IMR-90 (cell line): ENCODE measurements at regions not wholly inside any gene's neighbourhood (a gene's known extent, or its start where the extent isn't known, plus 50 kb on each side); places are given as distances from the start of the nearest gene placed in this dataset.

Source experiments
- ATAC-seq: fragments of 200-7000 bp; cut with Tn5 transposase; 2 replicates; pipeline ENCODE4 v1.9.1; 2020; ENCODE audit warnings: low read depth, mild to moderate bottlenecking, moderate library complexity
- BruUV-seq: library from RNA; stranded (reverse); fragments of 400-500 nt; replicated peaks from 2 replicates; lab custom pipeline; 2021; lab: Mats Ljungman, UMichigan
- CTCF ChIA-PET: fragments of 300-600 bp; formaldehyde crosslinking; extraction: SDS; loops from one replicate; lab custom pipeline; 2021; ENCODE audit warnings: antibody characterized with exemption; lab: Yijun Ruan, JAX
- POLR2A ChIA-PET: fragments of 300-600 bp; sonication (Branson Sonifier 250); formaldehyde crosslinking; loops from one replicate; lab custom pipeline; 2022; ENCODE audit warnings: antibody characterized with exemption; ENCODE audit not compliant: unreplicated experiment; lab: Charles Lee
- DNase-seq: peaks from one replicate; pipeline ENCODE4 v3.0.0; 2013
- H2AFZ ChIP-seq: replicated peaks from 2 replicates; pipeline ENCODE3; 2013; ENCODE audit warnings: low read length, mild to moderate bottlenecking; ENCODE audit not compliant: poor library complexity
- H2AK5ac ChIP-seq: 2 replicates; pipeline ENCODE4 v1.6.1; 2013; ENCODE audit warnings: low read depth, low read length, inconsistent platforms
- H2AK9ac ChIP-seq: replicated peaks from 2 replicates; pipeline ENCODE3; 2013; ENCODE audit warnings: mild to moderate bottlenecking, low read depth, low read length, moderate library complexity; ENCODE audit not compliant: poor library complexity
- H2BK120ac ChIP-seq: 2 replicates; pipeline ENCODE4 v1.6.1; 2013; ENCODE audit warnings: low read depth, low read length, inconsistent platforms
- H2BK15ac ChIP-seq: 3 replicates; pipeline ENCODE4 v1.6.1; 2013; ENCODE audit warnings: low read depth, low read length, inconsistent platforms
- H2BK20ac ChIP-seq: 2 replicates; pipeline ENCODE4 v1.6.1; 2013; ENCODE audit warnings: low read depth, mild to moderate bottlenecking, inconsistent platforms, low read length, moderate library complexity
- H2BK5ac ChIP-seq: 2 replicates; pipeline ENCODE4 v1.6.1; 2013; ENCODE audit warnings: mild to moderate bottlenecking, low read depth, low read length, inconsistent platforms; ENCODE audit not compliant: poor library complexity, severe bottlenecking
- H3K14ac ChIP-seq: replicated peaks from 2 replicates; pipeline ENCODE4 v1.6.1; 2013; ENCODE audit warnings: low read depth, low read length, inconsistent platforms
- H3K18ac ChIP-seq: 2 replicates; pipeline ENCODE4 v1.6.1; 2013; ENCODE audit warnings: low read depth, low read length, control low read depth
- H3K23ac ChIP-seq: 2 replicates; pipeline ENCODE4 v1.6.1; 2013; ENCODE audit warnings: low read depth, low read length, inconsistent platforms
- H3K27ac ChIP-seq: 2 replicates; pipeline ENCODE4 v1.5.1; 2013; ENCODE audit warnings: mild to moderate bottlenecking, control low read depth, low read length; ENCODE audit not compliant: insufficient read depth
- H3K27me3 ChIP-seq: 2 replicates; pipeline ENCODE4 v1.6.1; 2013; ENCODE audit warnings: low read length; ENCODE audit not compliant: control insufficient read depth, insufficient read depth
- H3K36me3 ChIP-seq: 2 replicates; pipeline ENCODE4 v1.6.1; 2013; ENCODE audit warnings: low read length, mixed read lengths; ENCODE audit not compliant: control insufficient read depth, insufficient read depth
- H3K4ac ChIP-seq: 2 replicates; pipeline ENCODE4 v1.6.1; 2013; ENCODE audit warnings: low read depth, low read length, inconsistent platforms
- H3K4me1 ChIP-seq: 2 replicates; pipeline ENCODE4 v1.6.1; 2013; ENCODE audit warnings: low read length, mixed read lengths; ENCODE audit not compliant: control insufficient read depth, insufficient read depth
- H3K4me2 ChIP-seq: 2 replicates; pipeline ENCODE4 v1.6.1; 2013; ENCODE audit warnings: low read depth, mild to moderate bottlenecking, control low read depth, low read length, moderate library complexity
- H3K4me3 ChIP-seq: 2 replicates; pipeline ENCODE4 v1.5.1; 2013; ENCODE audit warnings: low read depth, mild to moderate bottlenecking, control low read depth, low read length, moderate library complexity; ENCODE audit not compliant: insufficient read depth
- H3K56ac ChIP-seq: 2 replicates; pipeline ENCODE4 v1.6.1; 2013; ENCODE audit warnings: low read length, inconsistent platforms; ENCODE audit not compliant: insufficient read depth; ENCODE audit errors: extremely low read depth
- H3K79me1 ChIP-seq, 2 experiments: 2 replicates each; pipeline ENCODE4 v1.6.1; 2013; ENCODE audit warnings: low read length in 2 of 2, inconsistent platforms in 1 of 2, low read depth in 1 of 2
- H3K9ac ChIP-seq: 2 replicates; pipeline ENCODE4 v1.6.1; 2013; ENCODE audit warnings: low read depth, low read length, control low read depth
- H3K9me1 ChIP-seq: 2 replicates; pipeline ENCODE4 v1.6.1; 2013; ENCODE audit warnings: low read length, inconsistent platforms; ENCODE audit not compliant: insufficient read depth
- H3K9me3 ChIP-seq: 2 replicates; pipeline ENCODE4 v1.6.1; 2013; ENCODE audit warnings: low read length; ENCODE audit not compliant: control insufficient read depth, insufficient read depth
- H4K20me1 ChIP-seq: 2 replicates; pipeline ENCODE4 v1.6.1; 2013; ENCODE audit warnings: low read length, inconsistent platforms; ENCODE audit not compliant: insufficient read depth
- H4K5ac ChIP-seq: 2 replicates; pipeline ENCODE4 v1.6.1; 2013; ENCODE audit warnings: mild to moderate bottlenecking, low read depth, low read length, control low read depth
- H4K8ac ChIP-seq, 2 experiments: 2 replicates each; pipeline ENCODE4 v1.6.1; 2013; ENCODE audit warnings: low read depth in 2 of 2, low read length in 2 of 2, control low read depth in 1 of 2, inconsistent platforms in 1 of 2
- H4K91ac ChIP-seq: 2 replicates; pipeline ENCODE4 v1.6.1; 2013; ENCODE audit warnings: low read depth, low read length, inconsistent platforms; ENCODE audit not compliant: insufficient read depth
- BHLHE40 ChIP-seq: fragments of 150-350 bp; IDR thresholded peaks from 2 replicates; pipeline ENCODE4 v1.6.1; 2016; ENCODE audit warnings: mild to moderate bottlenecking, low read depth, low read length
- CEBPB ChIP-seq: IDR thresholded peaks from 2 replicates; pipeline ENCODE4 v1.6.1; 2012; ENCODE audit warnings: low read depth, low read length, improper control_type of control experiment
- CHD1 ChIP-seq: IDR thresholded peaks from 2 replicates; pipeline ENCODE4 v1.6.1; 2012; ENCODE audit warnings: low read depth, low read length, improper control_type of control experiment
- CTCF ChIP-seq: conservative IDR thresholded peaks from 2 replicates; pipeline ENCODE4 v1.5.1; 2012; ENCODE audit warnings: mild to moderate bottlenecking, low read depth, low read length, improper control_type of control experiment
- ELK1 ChIP-seq: fragments of 150-350 bp; IDR thresholded peaks from 2 replicates; pipeline ENCODE4 v1.6.1; 2016; ENCODE audit warnings: low read depth, mild to moderate bottlenecking, low read length, moderate library complexity, borderline replicate concordance
- FOS ChIP-seq: fragments of 150-350 bp; IDR thresholded peaks from 2 replicates; pipeline ENCODE4 v1.6.1; 2016; ENCODE audit warnings: low read depth, low read length
- MAFK ChIP-seq: IDR thresholded peaks from 2 replicates; pipeline ENCODE4 v1.6.1; 2012; ENCODE audit warnings: low read depth, low read length, improper control_type of control experiment
- MAZ ChIP-seq: IDR thresholded peaks from 2 replicates; pipeline ENCODE4 v1.6.1; 2012; ENCODE audit warnings: low read depth, mild to moderate bottlenecking, low read length, improper control_type of control experiment, moderate library complexity, borderline replicate concordance
- MXI1 ChIP-seq: IDR thresholded peaks from 2 replicates; pipeline ENCODE4 v1.6.1; 2012; ENCODE audit warnings: low read depth, mild to moderate bottlenecking, low read length, moderate library complexity, borderline replicate concordance
- NFE2L2 ChIP-seq: fragments of 150-350 bp; IDR thresholded peaks from 2 replicates; pipeline ENCODE4 v1.6.1; 2016; ENCODE audit warnings: low read depth, mild to moderate bottlenecking, low read length
- POLR2A ChIP-seq: IDR thresholded peaks from 2 replicates; pipeline ENCODE4 v1.6.1; 2012; ENCODE audit warnings: mild to moderate bottlenecking, low read depth, low read length
- RAD21 ChIP-seq: IDR thresholded peaks from 2 replicates; pipeline ENCODE4 v1.6.1; 2012; ENCODE audit warnings: low read length, improper control_type of control experiment
- RCOR1 ChIP-seq: IDR thresholded peaks from 2 replicates; pipeline ENCODE4 v1.6.1; 2012; ENCODE audit warnings: mild to moderate bottlenecking, low read length, improper control_type of control experiment; ENCODE audit not compliant: insufficient replicate concordance
- RFX5 ChIP-seq: IDR thresholded peaks from 2 replicates; pipeline ENCODE4 v1.8.0; 2012; ENCODE audit warnings: low read depth, mild to moderate bottlenecking, low read length, moderate library complexity
- SMC3 ChIP-seq: fragments of 150-350 bp; IDR thresholded peaks from 2 replicates; pipeline ENCODE4 v1.6.1; 2016; ENCODE audit warnings: low read depth, mild to moderate bottlenecking, antibody characterized with exemption, low read length, moderate library complexity
- USF2 ChIP-seq: fragments of 150-350 bp; IDR thresholded peaks from 2 replicates; pipeline ENCODE4 v1.6.1; 2017; ENCODE audit warnings: mild to moderate bottlenecking, antibody characterized with exemption, low read length, low read depth
- WGBS, 2 experiments: methylation state at CpG; one replicate each; pipeline versions ENCODE4 v1.1.5 to v1.1.7; 2013; ENCODE audit warnings: missing lambda C conversion rate in 2 of 2; ENCODE audit not compliant: insufficient read length in 1 of 2; ENCODE audit errors: extremely low coverage in 2 of 2; 5-methylcytosine and 5-hydroxymethylcytosine counted together
- dilution Hi-C: fragments of 300-500 bp; cut with HindIII; formaldehyde crosslinking; loops from one replicate; pipeline ENCODE4 v1.14.3; 2018; ENCODE audit warnings: low sequenced_read_pairs; ENCODE audit not compliant: unreplicated experiment
- in situ Hi-C: fragments of 300-500 bp; cut with MboI; formaldehyde crosslinking; loops from 3 replicates; pipeline ENCODE4 v1.14.3; 2019; ENCODE audit warnings: low sequenced_read_pairs, inconsistent platforms, mixed read lengths
- intact Hi-C: fragments of 100-400 bp; cut with micrococcal nuclease; formaldehyde crosslinking; loops from 2 replicates; pipeline ENCODE4 v1.10.0; 2022

- no peak for TF ChIP-seq USF2
- TF ChIP-seq POLR2A, result no peak
- no peak for TF ChIP-seq FOS
- TF ChIP-seq CHD1, result no peak
- TF ChIP-seq MAZ, result no peak
- TF ChIP-seq CEBPB, result no peak
- no peak for TF ChIP-seq RCOR1
- no peak for TF ChIP-seq ELK1
- TF ChIP-seq MAFK, result no peak
- TF ChIP-seq RAD21, result no peak
- no peak for TF ChIP-seq MXI1
- no peak for TF ChIP-seq BHLHE40
- no peak for TF ChIP-seq NFE2L2
- TF ChIP-seq SMC3, result no peak
- TF ChIP-seq CTCF, result no peak
- TF ChIP-seq RFX5, result no peak
- Histone ChIP-seq H3K27me3 (no peaks in the 10 kb centered on the region), H4K91ac (no peak overlapping the region; the same call in 1 of the 2 replicates), H3K9ac (no peak overlapping the region), H2BK15ac (peak overlapping the region; percentile 65; the same call in 1 of the 3 replicates), H3K56ac (no peak overlapping the region), H3K9me3 (no peaks in the 10 kb centered on the region), H3K79me1 (0 out of 4 replicates have a peak, but pooled peaks cover 0 to 3% of the 10 kb centered on the region in 2 experiments), H3K4ac (peak overlapping the region; percentile 61; the same call in 1 of the 2 replicates), H3K27ac (no peak overlapping the region), H3K36me3 (no peaks in the 10 kb centered on the region), H3K18ac (peak overlapping the region; percentile 12; the same call in 1 of the 2 replicates), H3K9me1 (peaks cover 22% of the 10 kb centered on the region), H4K8ac (no peak overlapping the region), H2AK5ac (no peak overlapping the region), H2BK120ac (peak overlapping the region; percentile 81), H4K20me1 (no peaks in the 10 kb centered on the region), H2BK20ac (peak overlapping the region; percentile 81; the same call in 1 of the 2 replicates), H4K5ac (no peak overlapping the region; the same call in 1 of the 2 replicates), H3K14ac (peak overlapping the region; percentile 79; the same call in 1 of the 2 replicates), H3K4me2 (no peak overlapping the region), H3K23ac (no peak overlapping the region; the same call in 1 of the 2 replicates), H3K4me3 (no peak overlapping the region), H2BK5ac (peak overlapping the region; percentile 65), H2AFZ (no peak overlapping the region), H2AK9ac (no peak overlapping the region), H3K4me1 (peaks cover 27% of the 10 kb centered on the region)
- in situ Hi-C loops, result loop anchor here (5.0 kb wide), 1 partner anchor 91 kb away; no protein-coding TSS in a partner anchor
- no CpG with 5 or more reads among the region's 1 CpG for WGBS, 2 experiments
- DNase-seq (no peak), ATAC-seq (no peak)
- CTCF ChIA-PET, result interaction anchor here (0.6 to 1.0 kb wide), 2 partner anchors 102 to 1481 kb away, joined by 3 to 4 read pairs; partner anchors contain the start of gene MBNL2
- BruUV-seq, result no TSS peak
- POLR2A ChIA-PET, result no interaction called here
- intact Hi-C loops, result no loop called here
- dilution Hi-C loops, result no loop called here
Measured at GRCh38 chr13:97120976-97121375, 101.2 kb upstream of the MBNL2 start.
